ENCODE measurements at regions not wholly inside any gene's neighbourhood (a gene's known extent, or its start where the extent isn't known, plus 50 kb on each side); places are given as distances from the start of the nearest gene placed in this dataset.

GRCh38 chr22:47279746-47280145, 517.3 kb downstream of the TBC1D22A start:
- intact Hi-C loops (cut with DNase I) = no loop called here
- ATAC-seq (ENCODE audit: poor library complexity) (no peak), DNase-seq (peak; percentile 2)

DNA sequence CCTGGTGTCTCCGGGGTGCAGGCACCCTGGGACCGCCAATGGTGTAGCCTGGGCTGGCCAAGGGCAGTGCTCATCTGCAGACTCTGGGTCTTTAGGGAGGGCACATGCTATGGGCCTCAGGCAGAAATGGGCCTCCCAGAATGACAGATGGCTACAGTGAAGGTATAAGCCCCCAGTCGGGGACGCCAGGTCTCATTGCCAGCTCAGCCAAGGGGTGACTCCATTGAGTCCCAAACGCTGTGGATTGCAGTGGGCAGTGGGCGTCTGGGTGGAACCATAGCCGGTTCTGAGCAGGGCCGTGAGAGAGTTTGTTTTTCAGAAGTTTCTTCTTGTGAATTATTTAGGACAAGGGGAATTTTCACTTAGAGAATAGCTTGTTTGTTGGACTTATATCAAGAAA, 516.9 kb downstream of the TBC1D22A start:
- DNase-seq = peak; percentile 36
- no peak for ATAC-seq (ENCODE audit: poor library complexity)
- intact Hi-C loops (cut with DNase I) = no loop called here

GRCh38 chr22:47278655-47279054, 516.2 kb downstream of the TBC1D22A start:
- DNase-seq (peak; percentile 29), ATAC-seq (ENCODE audit: poor library complexity) (no peak)
- intact Hi-C loops (cut with DNase I) = no loop called here

GRCh38 chr22:47277531-47277930, 515.1 kb downstream of the TBC1D22A start:
- ATAC-seq (ENCODE audit: poor library complexity) (no peak), DNase-seq (peak; percentile 30)
- intact Hi-C loops (cut with DNase I) = no loop called here

- DNase-seq (peak; percentile 24), ATAC-seq (ENCODE audit: poor library complexity) (no peak)
- intact Hi-C loops (cut with DNase I) = no loop called here
Measured at GRCh38 chr22:47276991-47277390, 514.5 kb downstream of the TBC1D22A start.

DNA sequence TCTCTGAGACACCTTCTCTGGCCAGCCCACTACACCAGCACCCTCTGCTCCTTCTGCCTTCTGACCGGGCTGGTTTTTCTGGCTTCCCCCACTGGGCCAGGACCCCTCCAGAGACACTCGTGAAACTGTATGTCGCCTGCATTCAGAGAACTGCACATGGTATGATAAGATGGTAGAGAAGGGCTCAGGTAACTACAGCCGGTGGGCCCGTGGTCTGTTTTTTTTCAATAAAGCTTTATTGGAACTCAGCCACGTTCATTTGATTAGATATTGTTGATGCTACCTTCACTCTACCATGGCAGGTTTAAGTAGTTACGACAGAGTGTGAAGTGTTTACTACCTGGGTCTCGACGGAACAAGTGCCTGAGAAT, 514.0 kb downstream of the TBC1D22A start:
- DNase-seq (no peak), ATAC-seq (ENCODE audit: poor library complexity) (no peak)
- intact Hi-C loops (cut with DNase I) = no loop called here

- no peak for DNase-seq
- intact Hi-C loops (cut with DNase I) = no loop called here
- no peak for ATAC-seq (ENCODE audit: poor library complexity)
Measured at GRCh38 chr22:47275605-47276449, 513.4 kb downstream of the TBC1D22A start.

DNA sequence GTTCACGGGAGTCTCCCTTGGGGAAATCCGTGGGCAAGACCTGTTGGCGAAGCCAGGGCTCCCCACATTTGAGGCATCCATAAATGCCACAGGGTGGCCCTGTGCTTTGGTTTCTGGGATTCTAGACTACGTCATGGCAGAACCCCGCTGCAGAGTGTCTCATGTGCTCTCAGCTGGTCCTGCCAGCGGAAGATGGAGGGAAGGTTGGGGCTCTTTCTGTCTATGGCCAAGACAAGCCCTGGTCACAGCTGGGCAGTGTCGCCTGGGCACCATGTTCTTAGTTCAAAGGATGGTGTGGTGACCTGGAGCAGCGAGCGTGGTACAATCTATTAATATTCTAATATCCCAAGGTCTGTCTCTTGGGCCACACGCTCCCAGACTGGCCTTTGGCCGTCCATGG, 511.7 kb downstream of the TBC1D22A start:
- intact Hi-C loops (cut with DNase I) = no loop called here
- DNase-seq (peak; percentile 19), ATAC-seq (ENCODE audit: poor library complexity) (no peak)

DNA sequence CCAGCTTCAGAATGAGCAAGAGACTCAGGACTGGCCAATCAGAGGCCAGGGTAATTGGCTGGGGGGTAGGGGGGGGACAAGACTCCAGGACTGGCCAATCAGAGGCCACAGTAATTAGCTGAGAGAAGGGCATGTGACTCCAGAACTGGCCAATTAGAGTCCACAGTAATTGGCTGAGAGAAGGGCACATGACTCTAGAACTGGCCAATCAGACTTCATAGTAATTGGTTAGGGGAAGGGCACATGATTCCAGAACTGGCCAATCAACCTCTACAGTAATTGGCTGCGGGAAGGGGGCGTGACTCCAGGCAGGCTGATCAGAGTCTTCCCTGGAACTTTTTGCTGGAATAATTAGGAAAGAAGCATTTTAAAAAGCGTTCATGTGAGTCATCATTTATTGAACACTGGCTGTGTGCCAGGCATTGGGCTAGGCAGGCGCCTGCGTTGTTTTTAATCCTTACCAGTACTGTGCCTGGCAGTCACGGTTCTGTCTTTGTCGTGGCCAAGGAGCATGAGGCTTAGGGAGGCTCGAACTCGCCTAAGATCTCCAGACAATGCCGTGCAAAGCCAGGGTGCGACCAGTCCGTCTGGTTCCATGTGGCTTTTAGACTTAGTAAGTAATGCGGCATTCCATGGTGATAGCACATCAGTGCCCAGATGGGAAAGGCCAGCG, 508.1 kb downstream of the TBC1D22A start:
- no peak for DNase-seq
- ATAC-seq (ENCODE audit: poor library complexity) = no peak
- intact Hi-C loops (cut with DNase I) = no loop called here

DNA sequence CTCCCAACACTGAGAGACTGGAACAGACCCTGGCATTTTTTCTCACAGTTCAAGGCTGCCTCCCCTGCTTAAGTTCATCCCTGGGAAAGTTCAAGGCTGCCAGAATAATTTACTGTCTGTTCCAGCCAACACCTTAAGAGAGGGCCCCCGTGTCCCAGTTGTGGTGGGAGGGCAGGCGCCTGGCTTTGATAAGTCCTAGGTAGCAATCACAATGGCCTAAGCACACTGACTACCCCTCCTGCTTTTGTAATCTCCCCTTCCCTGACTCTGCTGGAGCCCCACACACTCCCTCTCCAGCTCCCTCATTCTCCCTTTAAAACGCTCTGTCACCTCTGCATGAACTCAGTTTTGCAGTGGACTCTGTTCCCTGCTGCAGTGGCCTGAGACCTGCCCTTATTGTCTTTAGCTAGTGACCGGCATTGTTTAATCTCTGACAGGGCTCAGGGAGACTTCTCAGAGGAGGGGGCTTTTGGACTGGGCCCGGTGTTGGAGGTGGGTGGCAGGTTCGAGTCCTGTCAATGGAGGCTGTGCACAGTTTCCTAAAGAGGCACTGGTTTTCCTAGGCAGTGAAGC, 507.2 kb downstream of the TBC1D22A start:
- ATAC-seq (ENCODE audit: poor library complexity) (no peak), DNase-seq (no peak)
- intact Hi-C loops (cut with DNase I) = no loop called here

GRCh38 chr22:47267513-47268282, 505.2 kb downstream of the TBC1D22A start:
- DNase-seq (no peak), ATAC-seq (ENCODE audit: poor library complexity) (no peak)
- intact Hi-C loops (cut with DNase I) = no loop called here

DNA sequence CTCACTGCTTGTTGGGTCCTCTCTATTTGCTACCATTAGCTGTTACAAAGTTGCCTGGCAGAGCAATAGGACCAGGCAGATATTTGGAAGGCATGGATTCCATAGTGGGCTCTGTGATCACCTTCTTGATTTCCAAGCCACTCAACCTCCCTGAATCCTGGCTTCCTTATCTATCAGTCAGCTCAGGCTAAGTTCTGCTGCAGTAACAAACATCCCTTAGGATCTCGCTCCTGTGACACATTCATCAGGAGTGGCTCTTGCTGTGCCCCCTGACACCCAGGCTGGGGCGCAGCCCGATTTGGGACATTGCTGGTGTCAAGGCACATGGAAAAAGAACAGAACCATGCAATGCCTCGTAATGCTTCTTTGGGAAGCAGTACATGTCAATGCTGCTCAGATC, 503.9 kb downstream of the TBC1D22A start:
- DNase-seq = no peak
- ATAC-seq (ENCODE audit: poor library complexity) = no peak
- intact Hi-C loops (cut with DNase I) = no loop called here

DNA sequence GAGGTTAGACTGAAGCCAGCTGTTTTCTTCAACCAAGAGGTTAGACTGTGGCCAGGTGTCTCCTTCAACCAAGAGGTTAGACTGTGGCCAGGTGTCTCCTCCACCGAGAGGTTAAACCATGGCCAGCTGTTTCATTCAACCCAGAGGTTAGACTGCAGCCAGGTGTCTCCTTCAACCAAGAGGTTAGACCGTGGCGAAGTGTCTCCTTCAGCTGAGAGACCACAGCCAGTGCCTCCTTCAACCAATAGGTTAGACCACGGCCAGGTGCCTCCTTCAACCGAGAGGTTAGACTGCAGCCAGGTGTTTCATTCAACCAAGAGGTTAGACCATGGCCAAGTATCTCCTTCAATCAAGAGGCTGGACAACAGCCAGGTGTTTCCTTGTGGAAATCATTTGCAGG, 498.1 kb downstream of the TBC1D22A start:
- no peak for DNase-seq
- intact Hi-C loops (cut with DNase I) = no loop called here

GRCh38 chr22:47259990-47260389, 497.5 kb downstream of the TBC1D22A start:
- DNase-seq = no peak
- ATAC-seq (ENCODE audit: poor library complexity) = no peak
- intact Hi-C loops (cut with DNase I) = no loop called here

More for the DNA sequence above, 498.1 kb downstream of the TBC1D22A start:
- ATAC-seq (ENCODE audit: poor library complexity) = no peak

DNA sequence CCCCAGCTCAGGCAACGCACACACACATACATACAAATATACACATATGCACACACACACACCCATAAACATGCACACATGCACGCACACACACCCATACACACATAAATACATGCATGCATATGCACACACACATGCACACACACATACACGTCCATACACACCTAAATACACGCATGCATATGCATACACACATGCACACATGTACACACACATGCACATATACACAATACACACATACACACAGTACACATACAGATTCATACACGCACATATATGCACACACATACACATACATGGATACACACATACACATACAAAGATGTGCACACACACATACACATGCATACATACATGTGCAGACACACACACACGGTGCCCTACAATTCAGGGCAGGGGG, 496.6 kb downstream of the TBC1D22A start:
- ATAC-seq (ENCODE audit: poor library complexity) (no peak), DNase-seq (no peak)
- intact Hi-C loops (cut with DNase I) = no loop called here

- intact Hi-C loops (cut with DNase I) = no loop called here
- DNase-seq = no peak
- ATAC-seq (ENCODE audit: poor library complexity) = no peak
Measured at GRCh38 chr22:47257976-47258375, 495.5 kb downstream of the TBC1D22A start.

GRCh38 chr22:47257566-47257965, 495.1 kb downstream of the TBC1D22A start:
- no peak for DNase-seq
- intact Hi-C loops (cut with DNase I) = no loop called here
- no peak for ATAC-seq (ENCODE audit: poor library complexity)

- intact Hi-C loops (cut with DNase I) = no loop called here
- DNase-seq (no peak), ATAC-seq (ENCODE audit: poor library complexity) (no peak)
Measured at GRCh38 chr22:47251911-47252310, 489.5 kb downstream of the TBC1D22A start.

DNA sequence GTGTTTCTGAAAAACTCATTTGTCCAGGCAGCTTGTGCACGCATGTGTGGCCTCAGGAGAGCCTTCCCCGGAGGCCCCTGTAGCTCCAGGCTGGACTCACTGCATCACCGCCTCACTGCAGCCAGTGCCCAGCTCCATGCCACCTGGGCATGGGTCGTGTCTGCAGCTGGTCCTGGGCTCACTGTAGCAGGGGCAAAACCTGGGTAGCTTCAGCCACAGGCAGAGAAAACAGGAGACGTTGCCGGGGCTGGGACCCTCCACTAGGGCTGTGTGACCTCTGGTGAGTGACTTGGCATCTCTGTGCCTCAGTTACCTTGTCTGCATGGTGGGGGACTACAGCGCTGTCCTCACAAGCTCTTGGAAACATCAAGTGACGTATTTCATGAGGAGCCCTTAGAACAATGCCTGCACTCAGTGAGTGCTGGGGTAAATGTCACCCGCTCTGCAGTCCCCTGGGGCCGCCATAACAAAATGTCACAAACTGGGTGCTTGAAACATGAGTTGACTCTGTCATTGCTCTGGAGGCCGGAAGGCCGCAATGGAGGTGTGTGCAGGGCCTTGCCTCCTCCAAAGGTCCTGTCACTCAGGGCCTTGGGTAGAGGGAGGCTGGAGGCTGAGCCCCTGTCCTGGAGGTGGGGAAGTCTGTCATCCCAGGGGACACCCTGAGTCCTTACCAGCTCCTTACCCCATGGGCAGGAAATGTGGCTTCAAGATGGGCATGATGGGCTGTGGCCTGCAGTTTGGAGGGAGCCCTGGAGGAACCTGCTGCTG, 488.7 kb downstream of the TBC1D22A start:
- no peak for ATAC-seq (ENCODE audit: poor library complexity)
- intact Hi-C loops (cut with DNase I) = no loop called here
- DNase-seq = no peak
